Erythroblast (primary cell): ENCODE measurements at regions not wholly inside any gene's neighbourhood (a gene's known extent, or its start where the extent isn't known, plus 50 kb on each side); places are given as distances from the start of the nearest gene placed in this dataset.

Experiments
- GATA1 ChIP-seq: IDR thresholded peaks from 2 replicates; pipeline ENCODE4 v1.6.1; 2011; ENCODE audit warnings: low read depth, mild to moderate bottlenecking, control low read depth, low read length, moderate library complexity
- POLR2A ChIP-seq: IDR thresholded peaks from 2 replicates; pipeline ENCODE4 v1.6.1; 2011; ENCODE audit warnings: mild to moderate bottlenecking, low read length

DNA sequence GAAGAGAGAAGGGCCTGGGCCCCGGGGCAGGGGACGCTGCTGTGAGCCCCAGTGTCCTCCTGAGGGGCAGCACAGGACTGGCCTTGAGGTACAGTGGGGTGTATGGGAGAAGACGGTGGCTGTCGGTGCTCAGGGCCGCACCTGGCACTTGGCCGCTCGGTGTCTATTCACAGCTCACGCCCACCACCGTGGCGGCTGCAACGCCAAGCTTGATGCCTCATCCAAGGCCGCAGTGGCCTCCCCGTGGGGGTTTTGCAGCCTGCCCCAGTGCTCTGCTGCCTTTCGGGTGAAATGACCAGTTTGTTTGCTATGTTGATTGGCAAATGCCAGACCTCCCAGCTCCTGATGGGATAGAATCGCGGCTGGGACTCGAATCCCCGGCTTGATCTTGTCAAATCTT, 79.5 kb upstream of the SLCO4A1 start:
- TF ChIP-seq POLR2A (no peak), GATA1 (no peak)
